Left lobe of liver (tissue), 2 donors: ENCODE measurements at regions not wholly inside any gene's neighbourhood (a gene's known extent, or its start where the extent isn't known, plus 50 kb on each side); places are given as distances from the start of the nearest gene placed in this dataset.
A peak's percentile ranks its signal among the peaks of the same experiment; 100 is the strongest.

Source experiments
- ATAC-seq: fragments of 200-7000 bp; cut with Tn5 transposase; one replicate; pipeline ENCODE4 v1.9.1; 2020; ENCODE audit warnings: mild to moderate bottlenecking, moderate library complexity
- DNase-seq: peaks from one replicate; pipeline ENCODE4 v3.0.0-alpha.2; 2020; ENCODE audit warnings: low spot score
- donor health status: DM: no; HTN: no; CAD: no; lungs with moderate emphysema.
- donor health status: DM: no; HTN: yes; CAD: no.

- DNase-seq (no peak), ATAC-seq (no peak)
Observed at GRCh38 chr3:5068531-5069050, 53.5 kb upstream of the ARL8B start.

DNA sequence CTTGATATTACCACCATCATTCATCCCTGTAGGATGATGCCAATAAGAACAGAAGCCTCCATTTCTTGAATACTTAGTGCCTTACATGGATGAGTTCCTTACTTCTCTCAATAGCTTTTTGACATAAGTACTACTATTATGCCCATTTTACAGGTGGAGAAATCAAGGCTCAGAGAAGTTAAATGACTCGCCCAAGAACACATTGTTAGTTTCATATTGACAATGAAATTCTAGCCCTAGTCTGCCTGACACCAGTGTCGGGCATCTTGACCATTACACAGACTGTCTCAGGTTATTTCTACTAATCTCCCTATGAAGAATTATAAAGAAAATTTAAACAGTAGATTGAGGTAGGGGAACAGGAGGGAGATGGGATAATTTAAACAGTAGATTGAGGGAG, 52.5 kb upstream of the ARL8B start:
- DNase-seq = no peak
- no peak for ATAC-seq

- ATAC-seq (no peak), DNase-seq (no peak)
Observed at GRCh38 chr3:5071061-5071460, 51.0 kb upstream of the ARL8B start.

GRCh38 chr3:5072100-5072816, 49.8 kb upstream of the ARL8B start:
- DNase-seq = peak; percentile 62
- peak; percentile 91 for ATAC-seq
